GM18498 (cell line): ENCODE measurements at regions not wholly inside any gene's neighbourhood (a gene's known extent, or its start where the extent isn't known, plus 50 kb on each side); places are given as distances from the start of the nearest gene placed in this dataset.

ENCODE experiments used
- ATAC-seq: cut with Tn5 transposase; IDR thresholded peaks from one replicate; pipeline ENCODE4 v1.9.1; 2021; ENCODE audit warnings: mild to moderate bottlenecking, moderate library complexity; ENCODE audit not compliant: unreplicated experiment

DNA sequence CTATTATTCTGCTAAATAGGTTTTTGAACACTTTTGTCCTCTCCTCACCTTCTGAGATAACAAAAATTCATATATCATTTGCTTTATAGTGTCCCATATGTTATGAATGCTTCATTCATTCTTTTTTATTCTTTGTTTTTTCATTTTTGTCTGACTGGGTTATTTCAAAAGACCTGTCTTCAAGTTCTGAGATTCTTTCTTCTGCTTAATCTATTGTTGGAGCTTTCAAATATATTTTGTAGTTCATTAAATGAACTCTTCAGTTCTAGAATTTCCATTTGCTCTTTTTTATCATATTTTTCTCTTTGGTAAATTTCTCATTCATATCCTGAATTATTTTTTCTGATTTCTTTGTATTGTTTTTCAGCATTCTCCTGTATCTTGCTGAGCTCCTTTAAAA lies 53.1 kb upstream of the SCIN start:
- ATAC-seq, result no peak

DNA sequence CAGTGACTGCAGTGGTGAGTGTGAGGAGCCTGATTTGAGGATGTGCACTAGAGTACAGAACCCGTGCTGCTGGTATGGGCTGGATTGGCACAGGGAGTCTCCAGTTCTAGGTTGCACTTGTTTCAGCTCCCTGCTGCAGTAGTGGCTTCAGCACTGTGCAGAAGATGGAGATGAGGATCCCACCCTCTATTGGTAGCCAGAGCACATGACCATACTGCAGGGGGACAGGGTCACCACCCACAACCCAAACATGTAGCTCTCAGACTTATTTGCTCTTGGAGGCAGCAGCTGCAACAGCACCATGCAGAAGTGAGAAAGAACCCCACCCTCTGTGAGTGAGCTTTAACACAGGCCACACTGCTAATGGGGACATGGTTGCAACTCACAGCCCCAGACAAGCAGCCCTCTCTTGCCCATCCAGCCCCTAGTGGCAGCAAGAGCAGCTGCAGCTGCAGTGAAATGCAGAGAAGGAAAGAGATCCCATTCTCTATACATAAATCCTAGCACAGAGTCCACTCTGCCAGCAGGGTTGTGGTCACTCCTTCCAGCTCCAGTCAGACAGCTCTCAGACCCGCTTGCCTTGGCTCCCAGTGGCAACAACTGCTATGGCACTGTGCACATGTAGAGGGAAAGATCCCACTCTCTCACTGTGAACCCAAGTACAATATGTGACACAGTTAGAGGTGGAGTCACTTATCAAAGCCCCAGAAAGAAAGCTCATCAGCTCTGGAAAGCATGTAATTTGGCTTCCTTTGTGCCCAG lies 51.4 kb upstream of the SCIN start:
- ATAC-seq, result peak; percentile 95

DNA sequence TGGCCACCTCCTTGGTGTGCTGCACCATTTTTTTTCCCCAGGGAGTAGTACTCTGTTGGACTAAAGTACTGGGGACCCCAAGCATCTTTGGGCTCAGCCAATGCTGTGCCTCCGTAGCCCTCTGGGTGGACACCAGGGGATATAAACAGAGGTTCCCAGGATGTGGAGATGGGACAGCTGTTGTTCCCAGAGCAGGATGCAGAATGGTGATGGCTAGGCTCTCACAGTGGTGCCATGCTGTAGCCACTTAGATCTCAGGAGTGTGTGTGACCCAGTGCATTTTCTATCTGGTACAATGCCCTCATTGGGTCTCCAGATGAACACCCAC lies 50.9 kb upstream of the SCIN start:
- ATAC-seq, result peak; percentile 2
